Stimulated activated CD8-positive, alpha-beta memory T cell treated with anti-CD3 and anti-CD28 coated beads, Interleukin-7, amount 100 ng/mL, for 1 hour (primary cell): ENCODE measurements at regions not wholly inside any gene's neighbourhood (a gene's known extent, or its start where the extent isn't known, plus 50 kb on each side); places are given as distances from the start of the nearest gene placed in this dataset.

Experiments used
- DNase-seq, 2 donors: peaks; one replicate each; pipeline ENCODE4 v3.0.0-alpha.2; 2020; ENCODE audit warnings: low read depth in 2 of 2

DNA sequence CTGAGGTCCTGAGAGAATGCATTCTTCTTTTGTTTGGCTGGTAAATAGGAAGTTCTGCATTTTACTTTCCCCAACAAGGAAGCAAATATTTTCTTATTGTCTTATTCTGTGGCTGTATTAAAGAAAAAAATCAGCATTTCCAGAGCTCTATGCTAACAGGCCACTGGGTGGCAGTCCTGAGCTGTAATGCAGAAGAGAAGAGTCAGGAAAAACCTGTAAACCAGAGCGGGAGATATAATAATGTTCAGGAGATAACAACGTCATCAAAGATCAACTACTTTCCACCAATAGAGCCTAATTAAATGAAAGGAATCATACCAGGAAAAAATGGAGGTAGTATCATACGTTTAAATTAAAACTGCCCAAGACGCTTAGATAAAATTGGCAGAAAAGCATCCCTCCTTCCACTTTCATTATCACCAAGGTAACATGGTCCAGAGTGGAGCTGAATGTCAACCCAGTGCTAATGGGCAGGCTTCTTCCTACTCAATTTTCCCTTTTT, 55.6 kb upstream of the CARMIL1 start:
- DNase-seq = peak; percentile 14 to 49

- DNase-seq = no peak
These were observed 54.9 kb upstream of the CARMIL1 start for GRCh38 chr6:25224242-25224641.

- no peak for DNase-seq
These were observed 51.3 kb upstream of the CARMIL1 start for GRCh38 chr6:25227854-25228253.
